ENCODE measurements at regions not wholly inside any gene's neighbourhood (a gene's known extent, or its start where the extent isn't known, plus 50 kb on each side); places are given as distances from the start of the nearest gene placed in this dataset.
A peak's percentile ranks its signal among the peaks of the same experiment; 100 is the strongest.

DNA sequence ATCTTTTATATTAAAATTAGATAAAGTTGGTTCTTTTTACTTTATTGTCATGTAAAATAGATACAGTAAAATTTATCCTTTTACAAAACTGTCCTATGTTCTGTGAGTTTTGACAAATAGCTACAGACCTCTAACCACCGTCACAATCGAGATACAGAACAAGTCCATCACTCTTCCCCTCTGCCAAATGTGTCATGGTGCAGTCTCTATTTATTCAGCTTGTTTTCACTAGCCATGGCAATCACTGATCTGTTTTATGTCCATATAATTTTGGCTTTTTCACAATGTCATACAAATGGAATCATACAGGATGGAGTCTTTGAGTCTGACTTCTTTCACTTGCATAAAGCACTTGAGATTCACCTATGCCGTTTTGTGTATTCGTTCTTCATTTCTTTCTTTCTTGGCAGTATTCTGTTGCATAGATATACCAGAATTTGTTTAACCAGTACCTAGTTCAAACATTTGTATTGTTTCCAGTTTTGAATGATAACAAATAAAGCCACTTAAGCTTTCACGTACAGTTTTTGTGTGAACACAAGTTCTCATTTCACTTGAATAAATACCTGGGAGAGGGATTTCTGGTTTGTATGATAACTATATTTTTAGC is 273.2 kb upstream of the MPDZ start:
- Histone ChIP-seq H3K9ac (ENCODE audit: insufficient read depth, low read length) (no peak overlapping the region), H3K36me3 (ENCODE audit: control insufficient read depth, insufficient read depth, low read length) (no peaks in the 10 kb centered on the region), H3K79me2 (ENCODE audit: control insufficient read depth, insufficient read depth, low read length) (no peaks in the 10 kb centered on the region), H3K27ac (ENCODE audit: insufficient read depth, low read length) (no peak overlapping the region), H3K4me2 (ENCODE audit: extremely low read depth, insufficient read depth, low read length) (no peak overlapping the region), H3K9me3 (ENCODE audit: control insufficient read depth, insufficient read depth, low read depth, low read length) (no peaks in the 10 kb centered on the region), H3K4me1 (ENCODE audit: control insufficient read depth, extremely low read depth, insufficient read depth, low read length) (no peaks in the 10 kb centered on the region), H3K4me3 (replicated peaks in 1 of 4; ENCODE audit: control extremely low read depth in 1 of 4, insufficient read depth in 1 of 4, low read depth in 3 of 4, low read length in 4 of 4) (no peak overlapping the region), H3K27me3 (ENCODE audit: control insufficient read depth, insufficient read depth, low read length) (no peaks in the 10 kb centered on the region), H4K20me1 (ENCODE audit: control insufficient read depth, extremely low read depth, insufficient read depth, low read length) (no peaks in the 10 kb centered on the region), H2AFZ (ENCODE audit: low read length) (no peak overlapping the region)
- peak in 1 of 2 donors; percentile 2 for DNase-seq (ENCODE audit: low read depth in 2 of 2)
- TF ChIP-seq EZH2 (IDR thresholded peaks at IDR 0.05; ENCODE audit: low read length, missing control alignments): no peak

DNA sequence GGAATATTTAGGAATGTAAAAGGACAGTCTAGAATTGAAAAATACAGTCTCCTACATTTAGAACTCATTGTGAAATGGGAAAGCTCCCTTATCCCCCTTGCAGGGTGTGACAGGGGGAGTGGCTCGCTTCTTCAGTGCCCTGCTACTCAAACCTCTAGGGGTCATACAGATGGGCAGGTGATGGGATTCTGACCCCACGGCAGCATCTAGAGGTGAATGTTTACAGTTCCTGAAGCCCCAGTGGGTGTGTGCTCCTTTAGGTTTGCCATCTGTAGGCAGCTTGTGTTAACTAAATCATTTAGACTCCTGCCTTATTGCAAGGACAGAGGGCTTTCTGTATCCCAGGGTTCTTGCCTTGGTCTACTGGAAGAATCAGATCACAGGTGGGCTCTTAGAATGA is 271.0 kb upstream of the MPDZ start:
- H3K27ac ChIP-seq (ENCODE audit: insufficient read depth, low read length): no peak overlapping the region
- no peak overlapping the region for H3K4me2 ChIP-seq (ENCODE audit: extremely low read depth, insufficient read depth, low read length)
- H4K20me1 ChIP-seq (ENCODE audit: control insufficient read depth, extremely low read depth, insufficient read depth, low read length): no peaks in the 10 kb centered on the region
- no peak for DNase-seq (ENCODE audit: low read depth in 2 of 2)
- H3K36me3 ChIP-seq (ENCODE audit: control insufficient read depth, insufficient read depth, low read length): no peaks in the 10 kb centered on the region
- TF ChIP-seq EZH2 (IDR thresholded peaks at IDR 0.05; ENCODE audit: low read length, missing control alignments): no peak
- TF ChIP-seq, protein P1, sequence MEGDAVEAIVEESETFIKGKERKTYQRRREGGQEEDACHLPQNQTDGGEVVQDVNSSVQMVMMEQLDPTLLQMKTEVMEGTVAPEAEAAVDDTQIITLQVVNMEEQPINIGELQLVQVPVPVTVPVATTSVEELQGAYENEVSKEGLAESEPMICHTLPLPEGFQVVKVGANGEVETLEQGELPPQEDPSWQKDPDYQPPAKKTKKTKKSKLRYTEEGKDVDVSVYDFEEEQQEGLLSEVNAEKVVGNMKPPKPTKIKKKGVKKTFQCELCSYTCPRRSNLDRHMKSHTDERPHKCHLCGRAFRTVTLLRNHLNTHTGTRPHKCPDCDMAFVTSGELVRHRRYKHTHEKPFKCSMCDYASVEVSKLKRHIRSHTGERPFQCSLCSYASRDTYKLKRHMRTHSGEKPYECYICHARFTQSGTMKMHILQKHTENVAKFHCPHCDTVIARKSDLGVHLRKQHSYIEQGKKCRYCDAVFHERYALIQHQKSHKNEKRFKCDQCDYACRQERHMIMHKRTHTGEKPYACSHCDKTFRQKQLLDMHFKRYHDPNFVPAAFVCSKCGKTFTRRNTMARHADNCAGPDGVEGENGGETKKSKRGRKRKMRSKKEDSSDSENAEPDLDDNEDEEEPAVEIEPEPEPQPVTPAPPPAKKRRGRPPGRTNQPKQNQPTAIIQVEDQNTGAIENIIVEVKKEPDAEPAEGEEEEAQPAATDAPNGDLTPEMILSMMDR (conservative IDR thresholded peaks at IDR 0.05 in 1 of 2, IDR thresholded peaks at IDR 0.05 in 1 of 2; ENCODE audit: low read depth in 1 of 2, low read length in 2 of 2): no peak
- no peak overlapping the region for H3K9ac ChIP-seq (ENCODE audit: insufficient read depth, low read length)
- no peak overlapping the region for H2AFZ ChIP-seq (ENCODE audit: low read length)
- H3K4me3 ChIP-seq (replicated peaks in 1 of 4; ENCODE audit: control extremely low read depth in 1 of 4, insufficient read depth in 1 of 4, low read depth in 3 of 4, low read length in 4 of 4): no peak overlapping the region
- H3K27me3 ChIP-seq (ENCODE audit: control insufficient read depth, insufficient read depth, low read length): no peaks in the 10 kb centered on the region
- H3K4me1 ChIP-seq (ENCODE audit: control insufficient read depth, extremely low read depth, insufficient read depth, low read length): no peaks in the 10 kb centered on the region
- H3K9me3 ChIP-seq (ENCODE audit: control insufficient read depth, insufficient read depth, low read depth, low read length): no peaks in the 10 kb centered on the region
- H3K79me2 ChIP-seq (ENCODE audit: control insufficient read depth, insufficient read depth, low read length): no peaks in the 10 kb centered on the region

DNA sequence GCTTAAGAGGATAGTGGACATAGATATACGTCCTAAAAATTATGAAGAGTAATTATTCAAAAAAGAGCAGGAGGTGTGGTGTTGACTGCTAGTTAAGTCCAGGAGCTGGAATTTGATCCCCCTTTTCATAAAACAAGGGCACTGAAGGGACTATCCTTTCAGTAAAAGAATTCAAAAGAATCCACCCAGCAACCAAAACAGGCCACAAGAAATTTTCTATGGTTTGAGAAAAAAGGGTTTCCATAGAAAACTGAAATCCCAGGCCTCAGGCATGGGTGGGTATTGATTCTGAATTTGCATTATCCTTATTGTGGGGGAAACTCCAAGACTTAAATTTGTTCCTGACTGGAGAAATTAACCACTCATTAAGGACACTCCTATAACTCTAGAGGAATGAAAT is 269.0 kb upstream of the MPDZ start:
- Histone ChIP-seq H3K9ac (ENCODE audit: insufficient read depth, low read length) (no peak overlapping the region), H3K27me3 (ENCODE audit: control insufficient read depth, insufficient read depth, low read length) (no peaks in the 10 kb centered on the region), H3K4me3 (replicated peaks in 1 of 4; ENCODE audit: control extremely low read depth in 1 of 4, insufficient read depth in 1 of 4, low read depth in 3 of 4, low read length in 4 of 4) (no peak overlapping the region), H4K20me1 (ENCODE audit: control insufficient read depth, extremely low read depth, insufficient read depth, low read length) (no peaks in the 10 kb centered on the region), H3K36me3 (ENCODE audit: control insufficient read depth, insufficient read depth, low read length) (no peaks in the 10 kb centered on the region), H3K4me2 (ENCODE audit: extremely low read depth, insufficient read depth, low read length) (no peak overlapping the region), H2AFZ (ENCODE audit: low read length) (no peak overlapping the region), H3K9me3 (ENCODE audit: control insufficient read depth, insufficient read depth, low read depth, low read length) (no peaks in the 10 kb centered on the region), H3K27ac (ENCODE audit: insufficient read depth, low read length) (no peak overlapping the region), H3K4me1 (ENCODE audit: control insufficient read depth, extremely low read depth, insufficient read depth, low read length) (no peaks in the 10 kb centered on the region), H3K79me2 (ENCODE audit: control insufficient read depth, insufficient read depth, low read length) (no peaks in the 10 kb centered on the region)
- no peak for DNase-seq (ENCODE audit: low read depth in 2 of 2)
- no peak for TF ChIP-seq EZH2 (IDR thresholded peaks at IDR 0.05; ENCODE audit: low read length, missing control alignments)
- TF ChIP-seq, protein P1 (conservative IDR thresholded peaks at IDR 0.05 in 1 of 2, IDR thresholded peaks at IDR 0.05 in 1 of 2; ENCODE audit: low read depth in 1 of 2, low read length in 2 of 2): no peak
